AG09319 (cell line): ENCODE measurements at regions not wholly inside any gene's neighbourhood (a gene's known extent, or its start where the extent isn't known, plus 50 kb on each side); places are given as distances from the start of the nearest gene placed in this dataset.

Source experiments
- DNase-seq: peaks from one replicate; pipeline ENCODE4 v3.0.0-alpha.2; 2010; ENCODE audit warnings: low read depth; ENCODE audit errors: extremely low read depth
- CTCF ChIP-seq: IDR thresholded peaks from 2 replicates; pipeline ENCODE4 v1.5.1; 2011; ENCODE audit warnings: low read depth, mild to moderate bottlenecking, inconsistent platforms, low read length, moderate library complexity

GRCh38 chr12:127233016-127233415 lies 1034.0 kb upstream of the TMEM132C start:
- no peak for DNase-seq
- no peak for TF ChIP-seq CTCF

- no peak for TF ChIP-seq CTCF
- DNase-seq, result no peak
Measured at GRCh38 chr12:127235761-127236160, 1031.2 kb upstream of the TMEM132C start.

GRCh38 chr12:127236491-127236890 lies 1030.5 kb upstream of the TMEM132C start:
- DNase-seq, result no peak
- no peak for TF ChIP-seq CTCF

- TF ChIP-seq CTCF, result no peak
- DNase-seq, result no peak
Measured at GRCh38 chr12:127237151-127237550, 1029.8 kb upstream of the TMEM132C start.

- no peak for DNase-seq
- no peak for TF ChIP-seq CTCF
Measured at GRCh38 chr12:127238107-127238506, 1028.9 kb upstream of the TMEM132C start.

GRCh38 chr12:127239781-127240180 lies 1027.2 kb upstream of the TMEM132C start:
- no peak for DNase-seq

GRCh38 chr12:127240249-127240929 lies 1026.6 kb upstream of the TMEM132C start:
- no peak for TF ChIP-seq CTCF
- no peak for DNase-seq

More at GRCh38 chr12:127239781-127240180, 1027.2 kb upstream of the TMEM132C start:
- no peak for TF ChIP-seq CTCF
